ENCODE measurements at regions not wholly inside any gene's neighbourhood (a gene's known extent, or its start where the extent isn't known, plus 50 kb on each side); places are given as distances from the start of the nearest gene placed in this dataset.
"Not testable (repeated sequence)": the region's sequence is repeated elsewhere in the genome, so short reads cannot be mapped to it uniquely, and the experiment has no call there.

DNA sequence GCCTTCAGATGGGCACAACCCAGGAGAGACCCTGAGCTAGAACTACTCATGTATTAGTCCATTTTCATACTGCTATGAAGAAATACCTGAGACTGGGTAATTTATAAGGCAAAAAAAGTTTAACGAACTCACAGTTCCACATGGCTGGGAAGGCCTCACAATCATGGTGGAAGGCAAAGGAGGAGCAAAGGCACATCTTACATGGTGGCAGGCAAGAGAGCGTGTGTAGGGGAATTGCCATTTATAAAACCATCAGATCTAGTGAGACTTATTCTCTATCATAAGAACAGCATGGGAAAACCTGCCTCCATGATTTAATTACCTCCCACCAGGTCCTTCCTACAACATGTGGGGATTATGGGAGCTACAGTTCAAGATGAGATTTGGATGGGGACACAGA, 137.9 kb upstream of the NUDT4 start:
- POLR2A ChIA-PET; H3K27ac ChIP-seq (ENCODE audit: extremely low read depth, low read depth, low read length); H3K4me3 ChIP-seq (ENCODE audit: low read depth, low read length); H3K36me3 ChIP-seq (ENCODE audit: control insufficient read depth in 2 of 2, insufficient read depth in 1 of 2, low read length in 2 of 2); H3K4me1 ChIP-seq (ENCODE audit: control insufficient read depth, insufficient read depth, low read length); H3K9me3 ChIP-seq (ENCODE audit: control insufficient read depth, insufficient read depth, low read depth, low read length): not testable (repeated sequence)
- CTCF ChIA-PET = interaction anchor here (0.6 kb wide), 1 partner anchor 15 kb away, joined by 3 read pairs; no protein-coding TSS in a partner anchor
- TF ChIP-seq SETDB1 (IDR thresholded peaks at IDR 0.05; ENCODE audit: insufficient read length, low read length) = peak; percentile 65

GRCh38 chr12:93242154-93242972, 135.4 kb upstream of the NUDT4 start:
- Histone ChIP-seq H3K9me3 (ENCODE audit: control insufficient read depth, insufficient read depth, low read depth, low read length) (no peaks in the 10 kb centered on the region), H3K27ac (ENCODE audit: extremely low read depth, low read depth, low read length) (no peak overlapping the region), H3K36me3 (ENCODE audit: control insufficient read depth in 2 of 2, insufficient read depth in 1 of 2, low read length in 2 of 2) (no peaks in the 10 kb centered on the region), H3K4me1 (ENCODE audit: control insufficient read depth, insufficient read depth, low read length) (peaks cover 7% of the 10 kb centered on the region), H3K4me3 (ENCODE audit: low read depth, low read length) (no peak overlapping the region)
- POLR2A ChIA-PET = no interaction called here
- CTCF ChIA-PET = no interaction called here
- TF ChIP-seq, protein P1, sequence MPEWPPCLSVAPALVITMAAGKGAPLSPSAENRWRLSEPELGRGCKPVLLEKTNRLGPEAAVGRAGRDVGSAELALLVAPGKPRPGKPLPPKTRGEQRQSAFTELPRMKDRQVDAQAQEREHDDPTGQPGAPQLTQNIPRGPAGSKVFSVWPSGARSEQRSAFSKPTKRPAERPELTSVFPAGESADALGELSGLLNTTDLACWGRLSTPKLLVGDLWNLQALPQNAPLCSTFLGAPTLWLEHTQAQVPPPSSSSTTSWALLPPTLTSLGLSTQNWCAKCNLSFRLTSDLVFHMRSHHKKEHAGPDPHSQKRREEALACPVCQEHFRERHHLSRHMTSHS (tag by site-specific recombination; IDR thresholded peaks at IDR 0.05) = no peak
- TF ChIP-seq ZNF274 (IDR thresholded peaks at IDR 0.05; ENCODE audit: low read length) (no peak), ZNF274 (tag by site-specific recombination; IDR thresholded peaks at IDR 0.05; ENCODE audit: borderline replicate concordance) (no peak)

GRCh38 chr12:93243382-93243688, 134.4 kb upstream of the NUDT4 start:
- no peaks in the 10 kb centered on the region for H3K36me3 ChIP-seq (ENCODE audit: control insufficient read depth in 2 of 2, insufficient read depth in 1 of 2, low read length in 2 of 2)
- no peak overlapping the region for H3K4me3 ChIP-seq (ENCODE audit: low read depth, low read length)
- H3K4me1 ChIP-seq (ENCODE audit: control insufficient read depth, insufficient read depth, low read length) = peaks cover 7% of the 10 kb centered on the region
- CTCF ChIA-PET = no interaction called here
- H3K27ac ChIP-seq (ENCODE audit: extremely low read depth, low read depth, low read length) = no peak overlapping the region
- H3K9me3 ChIP-seq (ENCODE audit: control insufficient read depth, insufficient read depth, low read depth, low read length) = no peaks in the 10 kb centered on the region
- POLR2A ChIA-PET = no interaction called here
- TF ChIP-seq ZNF19 (tag by site-specific recombination; IDR thresholded peaks at IDR 0.05; ENCODE audit: low read depth) (no peak), HOXD13 (CRISPR knock-in tag; IDR thresholded peaks at IDR 0.05; ENCODE audit: borderline replicate concordance) (no peak), ZBTB49 (tag by site-specific recombination; IDR thresholded peaks at IDR 0.05; ENCODE audit: low read depth) (no peak), ZNF76 (tag by site-specific recombination; IDR thresholded peaks at IDR 0.05; ENCODE audit: borderline replicate concordance, low read depth) (no peak)

- Histone ChIP-seq H3K4me3 (ENCODE audit: low read depth, low read length) (no peak overlapping the region), H3K9me3 (ENCODE audit: control insufficient read depth, insufficient read depth, low read depth, low read length) (no peaks in the 10 kb centered on the region), H3K4me1 (ENCODE audit: control insufficient read depth, insufficient read depth, low read length) (peaks cover 7% of the 10 kb centered on the region), H3K36me3 (ENCODE audit: control insufficient read depth in 2 of 2, insufficient read depth in 1 of 2, low read length in 2 of 2) (no peaks in the 10 kb centered on the region), H3K27ac (ENCODE audit: extremely low read depth, low read depth, low read length) (no peak overlapping the region)
- ChIA-PET POLR2A (interaction anchor here (1.0 kb wide), 1 partner anchor 12 kb away, joined by 3 read pairs; no protein-coding TSS in a partner anchor), CTCF (no interaction called here)
- TF ChIP-seq ZBTB17 (tag by site-specific recombination; IDR thresholded peaks at IDR 0.05) = peak; percentile 35; the same call in 1 of the 2 replicates
- TF ChIP-seq SCRT2 (tag by site-specific recombination; IDR thresholded peaks at IDR 0.05) = no peak
- no peak for TF ChIP-seq ZNF202 (tag by site-specific recombination; IDR thresholded peaks at IDR 0.05; ENCODE audit: borderline replicate concordance)
- TF ChIP-seq HOXD13 (CRISPR knock-in tag; IDR thresholded peaks at IDR 0.05; ENCODE audit: borderline replicate concordance) = no peak
- TF ChIP-seq, protein P2, sequence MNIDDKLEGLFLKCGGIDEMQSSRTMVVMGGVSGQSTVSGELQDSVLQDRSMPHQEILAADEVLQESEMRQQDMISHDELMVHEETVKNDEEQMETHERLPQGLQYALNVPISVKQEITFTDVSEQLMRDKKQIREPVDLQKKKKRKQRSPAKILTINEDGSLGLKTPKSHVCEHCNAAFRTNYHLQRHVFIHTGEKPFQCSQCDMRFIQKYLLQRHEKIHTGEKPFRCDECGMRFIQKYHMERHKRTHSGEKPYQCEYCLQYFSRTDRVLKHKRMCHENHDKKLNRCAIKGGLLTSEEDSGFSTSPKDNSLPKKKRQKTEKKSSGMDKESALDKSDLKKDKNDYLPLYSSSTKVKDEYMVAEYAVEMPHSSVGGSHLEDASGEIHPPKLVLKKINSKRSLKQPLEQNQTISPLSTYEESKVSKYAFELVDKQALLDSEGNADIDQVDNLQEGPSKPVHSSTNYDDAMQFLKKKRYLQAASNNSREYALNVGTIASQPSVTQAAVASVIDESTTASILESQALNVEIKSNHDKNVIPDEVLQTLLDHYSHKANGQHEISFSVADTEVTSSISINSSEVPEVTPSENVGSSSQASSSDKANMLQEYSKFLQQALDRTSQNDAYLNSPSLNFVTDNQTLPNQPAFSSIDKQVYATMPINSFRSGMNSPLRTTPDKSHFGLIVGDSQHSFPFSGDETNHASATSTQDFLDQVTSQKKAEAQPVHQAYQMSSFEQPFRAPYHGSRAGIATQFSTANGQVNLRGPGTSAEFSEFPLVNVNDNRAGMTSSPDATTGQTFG (tag by site-specific recombination; IDR thresholded peaks at IDR 0.05; ENCODE audit: borderline replicate concordance) = no peak
- TF ChIP-seq ZNF518A (tag by site-specific recombination; conservative IDR thresholded peaks at IDR 0.05; ENCODE audit: low read depth) = peak; percentile 35; the same call in 1 of the 2 replicates
Observed at GRCh38 chr12:93243689-93244513, 133.8 kb upstream of the NUDT4 start.

All from HEK293 (cell line).